Activated naive CD4-positive, alpha-beta T cell treated with anti-CD3 and anti-CD28 coated beads for 36 hours (primary cell): ENCODE measurements at regions not wholly inside any gene's neighbourhood (a gene's known extent, or its start where the extent isn't known, plus 50 kb on each side); places are given as distances from the start of the nearest gene placed in this dataset.
"Not testable (repeated sequence)": the region's sequence is repeated elsewhere in the genome, so short reads cannot be mapped to it uniquely, and the experiment has no call there.

Experiments
- CTCF ChIA-PET: fragments of 350-600 bp; sonication (Branson Sonifier 250); formaldehyde crosslinking; loops from one replicate; lab custom pipeline; 2021; ENCODE audit warnings: antibody characterized with exemption; lab: Charles Lee
- DNase-seq: peaks from one replicate; pipeline ENCODE4 v3.0.0-alpha.2; 2020
- H3K27ac Mint-ChIP-seq: one replicate; pipeline ENCODE4 v1.8.0; 2021; ENCODE audit warnings: mild to moderate bottlenecking, mixed read lengths
- H3K27me3 Mint-ChIP-seq: one replicate; pipeline ENCODE4 v1.8.0; 2021; ENCODE audit warnings: low read depth, mixed read lengths
- H3K36me3 Mint-ChIP-seq: one replicate; pipeline ENCODE4 v1.8.0; 2021; ENCODE audit warnings: low read depth, mixed read lengths
- H3K4me1 Mint-ChIP-seq: one replicate; pipeline ENCODE4 v1.8.0; 2021; ENCODE audit warnings: low read depth, mixed read lengths
- H3K4me3 Mint-ChIP-seq: one replicate; pipeline ENCODE4 v1.8.0; 2021; ENCODE audit warnings: mild to moderate bottlenecking, moderate library complexity, mixed read lengths
- H3K9me3 Mint-ChIP-seq: one replicate; pipeline ENCODE4 v1.8.0; 2021; ENCODE audit warnings: mixed read lengths
- intact Hi-C: fragments of 100-400 bp; cut with micrococcal nuclease; formaldehyde crosslinking; loops from one replicate; pipeline ENCODE4 v1.15.1; 2023

GRCh38 chr16:35102780-35103403, 1643.5 kb downstream of the TP53TG3F start:
- Mint-ChIP-seq H3K27ac (no peak overlapping the region), H3K4me3 (no peak overlapping the region), H3K4me1 (no peaks in the 10 kb centered on the region), H3K9me3 (peaks cover 5% of the 10 kb centered on the region), H3K27me3 (no peaks in the 10 kb centered on the region), H3K36me3 (no peaks in the 10 kb centered on the region)
- DNase-seq: peak; percentile 32
- CTCF ChIA-PET: no interaction called here
- intact Hi-C loops: no loop called here

- H3K9me3 Mint-ChIP-seq, H3K4me3 Mint-ChIP-seq, intact Hi-C loops, H3K27me3 Mint-ChIP-seq, H3K36me3 Mint-ChIP-seq, DNase-seq, H3K4me1 Mint-ChIP-seq, CTCF ChIA-PET, H3K27ac Mint-ChIP-seq: not testable (repeated sequence)
Observed at GRCh38 chr16:35111772-35112171, 1652.4 kb downstream of the TP53TG3F start.

- intact Hi-C loops: no loop called here
- H3K27ac Mint-ChIP-seq: no peak overlapping the region
- no peak overlapping the region for H3K4me3 Mint-ChIP-seq
- no peak for DNase-seq
- H3K36me3 Mint-ChIP-seq: no peaks in the 10 kb centered on the region
- CTCF ChIA-PET: no interaction called here
- H3K4me1 Mint-ChIP-seq: no peaks in the 10 kb centered on the region
- H3K27me3 Mint-ChIP-seq: no peaks in the 10 kb centered on the region
- peaks cover 13% of the 10 kb centered on the region for H3K9me3 Mint-ChIP-seq
Observed at GRCh38 chr16:35131429-35131828, 1672.0 kb downstream of the TP53TG3F start.

GRCh38 chr16:35134471-35134870, 1675.1 kb downstream of the TP53TG3F start:
- DNase-seq: no peak
- Mint-ChIP-seq H3K9me3 (peaks cover 9% of the 10 kb centered on the region), H3K4me1 (no peaks in the 10 kb centered on the region), H3K4me3 (no peak overlapping the region), H3K36me3 (no peaks in the 10 kb centered on the region), H3K27me3 (no peaks in the 10 kb centered on the region), H3K27ac (no peak overlapping the region)
- intact Hi-C loops: no loop called here
- CTCF ChIA-PET: no interaction called here

GRCh38 chr16:35140293-35140986, 1681.0 kb downstream of the TP53TG3F start:
- Mint-ChIP-seq H3K27me3 (no peaks in the 10 kb centered on the region), H3K4me1 (no peaks in the 10 kb centered on the region), H3K36me3 (peaks cover 2% of the 10 kb centered on the region), H3K4me3 (no peak overlapping the region), H3K9me3 (peaks cover 12% of the 10 kb centered on the region), H3K27ac (no peak overlapping the region)
- DNase-seq: no peak
- intact Hi-C loops: no loop called here
- CTCF ChIA-PET: no interaction called here

GRCh38 chr16:35141303-35141702, 1681.9 kb downstream of the TP53TG3F start:
- H3K27me3 Mint-ChIP-seq: no peaks in the 10 kb centered on the region

GRCh38 chr16:35142147-35142808, 1682.9 kb downstream of the TP53TG3F start:
- intact Hi-C loops: no loop called here
- Mint-ChIP-seq H3K4me3 (no peak overlapping the region), H3K27ac (no peak overlapping the region), H3K36me3 (peaks cover 2% of the 10 kb centered on the region), H3K4me1 (no peaks in the 10 kb centered on the region), H3K27me3 (no peaks in the 10 kb centered on the region), H3K9me3 (peaks cover 15% of the 10 kb centered on the region)
- DNase-seq: no peak
- CTCF ChIA-PET: no interaction called here

More at GRCh38 chr16:35141303-35141702, 1681.9 kb downstream of the TP53TG3F start:
- Mint-ChIP-seq H3K4me3 (no peak overlapping the region), H3K36me3 (peaks cover 2% of the 10 kb centered on the region), H3K27ac (no peak overlapping the region), H3K4me1 (no peaks in the 10 kb centered on the region), H3K9me3 (peaks cover 14% of the 10 kb centered on the region)
- intact Hi-C loops: no loop called here
- DNase-seq: no peak
- CTCF ChIA-PET: no interaction called here

GRCh38 chr16:35142809-35143192, 1683.4 kb downstream of the TP53TG3F start:
- no peak for DNase-seq
- Mint-ChIP-seq H3K9me3 (peaks cover 15% of the 10 kb centered on the region), H3K4me3 (no peak overlapping the region), H3K27me3 (no peaks in the 10 kb centered on the region), H3K36me3 (peaks cover 2% of the 10 kb centered on the region), H3K4me1 (no peaks in the 10 kb centered on the region), H3K27ac (no peak overlapping the region)
- CTCF ChIA-PET: no interaction called here
- intact Hi-C loops: no loop called here

GRCh38 chr16:35144212-35144932, 1685.0 kb downstream of the TP53TG3F start:
- peaks cover 15% of the 10 kb centered on the region for H3K9me3 Mint-ChIP-seq
- no peaks in the 10 kb centered on the region for H3K27me3 Mint-ChIP-seq
- intact Hi-C loops: no loop called here
- no peaks in the 10 kb centered on the region for H3K4me1 Mint-ChIP-seq
- CTCF ChIA-PET: no interaction called here
- no peak overlapping the region for H3K4me3 Mint-ChIP-seq
- no peak for DNase-seq
- H3K36me3 Mint-ChIP-seq: peaks cover 2% of the 10 kb centered on the region
- no peak overlapping the region for H3K27ac Mint-ChIP-seq

- no peak overlapping the region for H3K4me3 Mint-ChIP-seq
- DNase-seq: no peak
- CTCF ChIA-PET: no interaction called here
- peaks cover 11% of the 10 kb centered on the region for H3K9me3 Mint-ChIP-seq
- peaks cover 2% of the 10 kb centered on the region for H3K36me3 Mint-ChIP-seq
- no peak overlapping the region for H3K27ac Mint-ChIP-seq
- intact Hi-C loops: no loop called here
- no peaks in the 10 kb centered on the region for H3K27me3 Mint-ChIP-seq
- H3K4me1 Mint-ChIP-seq: no peaks in the 10 kb centered on the region
Observed at GRCh38 chr16:35146031-35146710, 1686.8 kb downstream of the TP53TG3F start.

GRCh38 chr16:35146723-35147458, 1687.5 kb downstream of the TP53TG3F start:
- DNase-seq: no peak
- Mint-ChIP-seq H3K4me3 (no peak overlapping the region), H3K36me3 (peaks cover 2% of the 10 kb centered on the region), H3K27ac (no peak overlapping the region), H3K4me1 (no peaks in the 10 kb centered on the region), H3K27me3 (no peaks in the 10 kb centered on the region), H3K9me3 (peaks cover 15% of the 10 kb centered on the region)
- CTCF ChIA-PET: no interaction called here
- intact Hi-C loops: no loop called here
